OCI-LY1 (cell line): ENCODE measurements at regions not wholly inside any gene's neighbourhood (a gene's known extent, or its start where the extent isn't known, plus 50 kb on each side); places are given as distances from the start of the nearest gene placed in this dataset.

Experiments used
- H2AFZ ChIP-seq: fragments of 200-600 bp; sonication (generic), shearing (Covaris generic); 2 replicates; pipeline ENCODE4 v1.6.0; 2014; ENCODE audit warnings: antibody characterized with exemption, mild to moderate bottlenecking, low read length
- H3F3A ChIP-seq: fragments of 200-600 bp; sonication (generic), shearing (Covaris generic); 2 replicates; pipeline ENCODE4 v1.6.0; 2014; ENCODE audit warnings: mild to moderate bottlenecking, antibody characterized with exemption, low read length, moderate library complexity; ENCODE audit not compliant: insufficient read depth
- H3K27ac ChIP-seq: fragments of 200-600 bp; sonication (generic); 2 replicates; pipeline ENCODE4 v1.5.1; 2014; ENCODE audit warnings: low read length, mixed run types, mild to moderate bottlenecking, low read depth; ENCODE audit not compliant: poor library complexity, severe bottlenecking
- H3K27me3 ChIP-seq: fragments of 200-600 bp; sonication (generic); 2 replicates; pipeline ENCODE4 v1.6.0; 2014; ENCODE audit warnings: antibody characterized with exemption, mild to moderate bottlenecking, low read length, moderate library complexity; ENCODE audit not compliant: insufficient read depth
- H3K36me3 ChIP-seq: fragments of 200-600 bp; sonication (generic); 2 replicates; pipeline ENCODE4 v1.6.1; 2014; ENCODE audit warnings: mild to moderate bottlenecking, antibody characterized with exemption, low read length, moderate library complexity, mixed read lengths; ENCODE audit not compliant: insufficient read depth
- H3K4me1 ChIP-seq: fragments of 200-600 bp; sonication (generic); 2 replicates; pipeline ENCODE4 v1.5.1; 2014; ENCODE audit warnings: mild to moderate bottlenecking, low read length, moderate library complexity; ENCODE audit not compliant: insufficient read depth, severe bottlenecking
- H3K4me2 ChIP-seq: fragments of 200-600 bp; sonication (generic), shearing (Covaris generic); 2 replicates; pipeline ENCODE4 v1.6.1; 2014; ENCODE audit warnings: low read length
- H3K4me3 ChIP-seq: fragments of 200-600 bp; sonication (generic); 2 replicates; pipeline ENCODE4 v1.5.1; 2014; ENCODE audit warnings: low read length, low read depth, mild to moderate bottlenecking, mixed read lengths; ENCODE audit not compliant: poor library complexity, severe bottlenecking
- H3K79me2 ChIP-seq: fragments of 200-600 bp; shearing (Covaris generic); 2 replicates; pipeline ENCODE4 v1.6.1; 2016; ENCODE audit warnings: mixed run types, low read length, mixed read lengths; ENCODE audit not compliant: insufficient read depth
- H3K9ac ChIP-seq: fragments of 200-600 bp; sonication (generic), shearing (Covaris generic); 2 replicates; pipeline ENCODE4 v1.6.1; 2014; ENCODE audit warnings: mild to moderate bottlenecking, low read length, mixed read lengths
- H3K9me2 ChIP-seq: fragments of 200-600 bp; sonication (generic), shearing (Covaris generic); 2 replicates; pipeline ENCODE4 v1.6.1; 2014; ENCODE audit warnings: low read depth, mild to moderate bottlenecking, low read length, mixed read lengths
- H3K9me3 ChIP-seq: fragments of 200-600 bp; shearing (Covaris generic); 2 replicates; pipeline ENCODE4 v1.6.1; 2014; ENCODE audit warnings: low read length, mixed read lengths
- H4K20me1 ChIP-seq: fragments of 200-600 bp; sonication (generic), shearing (Covaris generic); 2 replicates; pipeline ENCODE4 v1.6.0; 2016; ENCODE audit warnings: mild to moderate bottlenecking, low read length; ENCODE audit not compliant: insufficient read depth
- EZH2 ChIP-seq: fragments of 200-600 bp; sonication (generic), shearing (Covaris generic); IDR thresholded peaks from 2 replicates; pipeline ENCODE4 v1.8.0; 2017; ENCODE audit warnings: borderline replicate concordance, mixed run types, mild to moderate bottlenecking, antibody characterized with exemption, low read length, moderate library complexity, mixed read lengths
- TF ChIP-seq, protein P1 (sequence below): fragments of 200-600 bp; sonication (generic), shearing (Covaris generic); IDR thresholded peaks from 2 replicates; pipeline ENCODE4 v1.5.1; 2017; ENCODE audit warnings: mild to moderate bottlenecking, antibody characterized with exemption, low read length, moderate library complexity, mixed read lengths

DNA sequence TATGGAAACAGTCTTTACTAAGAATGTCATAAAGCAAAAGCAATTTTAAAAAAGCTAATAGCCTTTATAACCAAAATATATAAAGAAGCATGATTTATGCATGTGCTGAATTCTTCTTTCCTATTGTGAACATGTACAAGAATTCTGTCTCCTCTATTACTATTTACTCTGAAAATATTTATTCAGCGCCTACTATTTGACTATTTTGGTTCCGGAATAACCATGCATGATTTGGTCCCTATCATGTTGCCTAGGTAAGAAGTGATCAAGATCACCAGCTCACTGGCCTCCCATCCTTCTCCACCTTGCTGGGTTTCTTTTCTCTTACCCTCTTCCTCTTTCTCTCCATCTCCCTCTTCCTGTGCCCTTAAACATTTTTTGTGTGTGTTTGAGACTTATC, 443.8 kb downstream of the SH3GL2 start:
- Histone ChIP-seq H3K9me2 (no peaks in the 10 kb centered on the region), H3K9ac (no peak overlapping the region), H2AFZ (no peak overlapping the region), H3K27me3 (no peaks in the 10 kb centered on the region), H4K20me1 (no peaks in the 10 kb centered on the region), H3K27ac (no peak overlapping the region), H3K4me1 (no peaks in the 10 kb centered on the region), H3K4me3 (no peak overlapping the region), H3K36me3 (no peaks in the 10 kb centered on the region), H3K79me2 (no peaks in the 10 kb centered on the region), H3K9me3 (no peaks in the 10 kb centered on the region), H3F3A (no peaks in the 10 kb centered on the region), H3K4me2 (no peak overlapping the region)
- TF ChIP-seq, protein P1, sequence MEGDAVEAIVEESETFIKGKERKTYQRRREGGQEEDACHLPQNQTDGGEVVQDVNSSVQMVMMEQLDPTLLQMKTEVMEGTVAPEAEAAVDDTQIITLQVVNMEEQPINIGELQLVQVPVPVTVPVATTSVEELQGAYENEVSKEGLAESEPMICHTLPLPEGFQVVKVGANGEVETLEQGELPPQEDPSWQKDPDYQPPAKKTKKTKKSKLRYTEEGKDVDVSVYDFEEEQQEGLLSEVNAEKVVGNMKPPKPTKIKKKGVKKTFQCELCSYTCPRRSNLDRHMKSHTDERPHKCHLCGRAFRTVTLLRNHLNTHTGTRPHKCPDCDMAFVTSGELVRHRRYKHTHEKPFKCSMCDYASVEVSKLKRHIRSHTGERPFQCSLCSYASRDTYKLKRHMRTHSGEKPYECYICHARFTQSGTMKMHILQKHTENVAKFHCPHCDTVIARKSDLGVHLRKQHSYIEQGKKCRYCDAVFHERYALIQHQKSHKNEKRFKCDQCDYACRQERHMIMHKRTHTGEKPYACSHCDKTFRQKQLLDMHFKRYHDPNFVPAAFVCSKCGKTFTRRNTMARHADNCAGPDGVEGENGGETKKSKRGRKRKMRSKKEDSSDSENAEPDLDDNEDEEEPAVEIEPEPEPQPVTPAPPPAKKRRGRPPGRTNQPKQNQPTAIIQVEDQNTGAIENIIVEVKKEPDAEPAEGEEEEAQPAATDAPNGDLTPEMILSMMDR: no peak
- no peak for TF ChIP-seq EZH2

DNA sequence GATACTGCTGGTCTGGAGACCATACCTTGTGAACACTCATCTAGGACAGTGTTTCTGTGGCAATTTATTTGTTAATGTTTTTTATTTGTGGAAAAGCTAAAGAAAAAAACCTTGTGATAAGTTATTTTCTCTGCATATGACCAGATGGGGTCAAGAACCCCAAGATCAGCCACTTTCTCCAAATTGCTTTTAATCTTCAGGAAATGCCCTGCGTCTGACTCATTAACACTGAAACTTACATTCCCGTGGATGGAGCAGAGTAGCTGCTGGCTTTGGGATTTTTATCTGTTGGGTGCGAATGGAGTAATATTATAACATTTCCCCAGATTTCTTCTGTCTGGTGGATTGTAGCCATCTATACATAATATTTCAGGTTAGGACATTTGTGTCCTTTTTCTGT, 444.5 kb downstream of the SH3GL2 start:
- Histone ChIP-seq H4K20me1 (no peaks in the 10 kb centered on the region), H3K36me3 (no peaks in the 10 kb centered on the region), H3K9me2 (no peaks in the 10 kb centered on the region), H3F3A (no peaks in the 10 kb centered on the region), H3K27ac (no peak overlapping the region), H3K4me2 (no peak overlapping the region), H3K27me3 (no peaks in the 10 kb centered on the region), H3K9me3 (no peaks in the 10 kb centered on the region), H3K9ac (no peak overlapping the region), H3K4me1 (no peaks in the 10 kb centered on the region), H2AFZ (no peak overlapping the region), H3K4me3 (no peak overlapping the region), H3K79me2 (no peaks in the 10 kb centered on the region)
- TF ChIP-seq EZH2: no peak
- TF ChIP-seq, protein P1: no peak

DNA sequence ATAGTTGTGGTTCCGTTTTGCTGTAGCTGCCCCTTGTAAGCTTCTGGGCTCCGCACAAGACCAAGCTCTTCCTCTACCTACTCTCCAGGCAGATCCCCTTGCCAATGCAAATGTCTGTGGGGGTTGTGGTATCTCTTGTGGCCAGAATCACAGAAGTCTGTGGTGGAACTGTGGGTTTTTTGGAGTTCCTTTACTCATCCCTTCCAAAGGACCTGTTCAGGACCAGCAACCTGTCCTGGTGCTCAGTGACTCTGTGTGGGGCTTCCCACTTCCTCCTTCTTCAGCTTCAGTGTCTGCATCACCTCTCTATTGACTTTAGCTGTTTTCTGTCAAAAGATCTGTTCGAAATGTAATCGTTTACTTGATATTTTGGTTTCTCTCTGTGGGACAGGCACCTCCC, 441.3 kb upstream of the ADAMTSL1 start:
- H3K79me2 ChIP-seq: no peaks in the 10 kb centered on the region
- no peaks in the 10 kb centered on the region for H3K27me3 ChIP-seq
- H3K36me3 ChIP-seq: no peaks in the 10 kb centered on the region
- H2AFZ ChIP-seq: no peak overlapping the region
- TF ChIP-seq EZH2: no peak
- TF ChIP-seq, protein P1: no peak
- no peaks in the 10 kb centered on the region for H3K4me1 ChIP-seq
- no peaks in the 10 kb centered on the region for H3F3A ChIP-seq
- H3K9me3 ChIP-seq: no peaks in the 10 kb centered on the region
- no peaks in the 10 kb centered on the region for H4K20me1 ChIP-seq
- no peak overlapping the region for H3K4me3 ChIP-seq
- no peak overlapping the region for H3K27ac ChIP-seq
- H3K4me2 ChIP-seq: no peak overlapping the region
- no peak overlapping the region for H3K9ac ChIP-seq
- H3K9me2 ChIP-seq: no peaks in the 10 kb centered on the region
